GM21723 (cell line): ENCODE measurements at regions not wholly inside any gene's neighbourhood (a gene's known extent, or its start where the extent isn't known, plus 50 kb on each side); places are given as distances from the start of the nearest gene placed in this dataset.

Experiments
- ATAC-seq: cut with Tn5 transposase; IDR thresholded peaks from one replicate; pipeline ENCODE4 v1.9.1; 2021; ENCODE audit warnings: mild to moderate bottlenecking, moderate library complexity; ENCODE audit not compliant: unreplicated experiment

GRCh38 chr6:19637010-19637409 lies 200.2 kb upstream of the ID4 start:
- no peak for ATAC-seq

- ATAC-seq, result no peak
Measured at GRCh38 chr6:19638931-19639330, 198.2 kb upstream of the ID4 start.

DNA sequence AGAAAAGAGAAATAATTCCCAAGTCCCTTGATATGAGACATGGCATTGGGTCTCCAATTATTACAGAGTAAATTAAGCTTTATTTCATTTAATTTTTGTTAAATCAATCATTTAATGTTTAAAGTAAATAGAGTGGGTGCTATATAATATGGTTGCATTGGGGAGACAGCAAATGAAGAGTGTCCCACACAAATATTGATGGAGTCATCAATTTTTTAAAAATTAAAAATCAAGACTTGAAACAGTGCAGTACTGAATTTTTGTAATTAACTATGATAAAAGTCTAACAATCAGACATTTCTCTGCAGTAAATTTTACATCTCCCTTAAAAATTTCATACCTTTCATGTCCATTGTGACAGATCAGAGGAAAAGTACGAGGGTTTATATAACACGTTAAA lies 193.9 kb upstream of the ID4 start:
- no peak for ATAC-seq

DNA sequence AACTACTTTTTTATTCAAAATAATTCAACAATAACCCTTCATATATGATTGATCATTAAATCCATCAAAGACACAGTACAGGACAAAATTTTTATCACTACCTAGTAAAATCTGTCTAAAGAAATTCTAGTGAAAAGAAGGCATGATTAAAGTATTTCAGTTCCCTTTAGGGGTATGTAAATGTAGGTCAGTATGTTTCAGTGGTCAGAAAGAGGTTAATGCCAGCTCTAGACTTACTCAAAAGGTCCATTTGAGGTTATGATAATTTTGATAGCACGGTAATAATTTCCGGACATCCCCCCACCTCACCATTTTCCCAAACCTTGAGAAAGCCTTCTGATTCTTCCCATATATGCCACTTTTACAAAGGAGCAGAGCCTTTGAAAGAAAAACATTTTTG lies 193.5 kb upstream of the ID4 start:
- no peak for ATAC-seq

- no peak for ATAC-seq
Measured at GRCh38 chr6:19655744-19656143, 181.4 kb upstream of the ID4 start.

DNA sequence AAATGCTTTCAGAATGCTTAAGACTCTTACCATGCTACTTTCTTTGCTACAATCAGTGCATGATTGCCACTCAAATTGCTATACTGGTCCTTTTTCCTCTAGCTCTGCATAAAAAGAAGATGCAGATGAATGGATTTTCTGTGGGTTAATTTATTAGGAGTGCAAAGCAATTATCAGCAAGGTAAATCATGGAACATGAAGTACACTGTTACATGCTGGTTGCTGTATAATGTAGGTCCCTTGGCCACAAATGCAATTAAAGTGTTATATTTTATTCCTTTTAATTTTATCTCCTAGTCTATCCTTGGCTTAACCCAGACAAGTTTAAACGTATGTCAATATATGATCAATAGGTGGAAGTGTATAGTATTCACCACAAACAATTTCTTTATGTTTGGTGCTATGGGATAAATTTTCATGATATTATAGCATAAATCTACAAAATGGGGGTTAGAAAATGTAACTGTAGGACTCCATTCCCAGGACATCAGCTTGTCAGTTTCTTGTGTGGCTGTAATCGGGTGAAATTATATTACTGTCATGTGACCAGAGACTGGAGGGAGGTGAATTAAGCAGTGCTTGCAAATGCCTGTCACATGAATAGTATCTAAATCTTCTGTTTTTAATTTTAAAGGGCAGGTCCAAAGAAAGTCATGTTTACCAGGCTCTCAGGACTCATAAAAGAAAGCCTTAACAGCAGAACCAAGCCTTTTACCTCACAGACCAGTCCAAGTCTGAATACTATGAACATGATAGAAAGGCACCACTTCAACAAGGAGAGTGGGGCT lies 176.9 kb upstream of the ID4 start:
- no peak for ATAC-seq

DNA sequence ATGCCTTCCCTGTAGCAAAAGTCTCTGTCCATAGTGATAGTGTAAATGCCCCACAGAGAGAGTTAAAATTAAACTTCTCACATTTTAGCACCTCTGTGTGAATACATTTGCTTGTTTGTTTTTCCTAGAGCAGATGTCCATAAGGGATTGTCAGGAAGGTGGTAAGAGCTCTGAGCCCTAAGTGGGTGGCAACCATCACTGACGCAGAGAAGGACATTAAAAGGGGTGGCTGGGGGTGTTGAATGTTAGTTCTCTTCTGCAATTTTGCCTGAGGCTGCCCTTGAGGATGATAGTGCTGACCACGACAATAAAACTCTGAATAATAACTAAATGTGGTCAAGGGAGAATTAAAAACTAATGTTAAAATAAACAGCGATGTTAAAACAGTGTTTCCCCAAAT lies 174.3 kb upstream of the ID4 start:
- ATAC-seq, result no peak

GRCh38 chr6:19663479-19663878 lies 173.7 kb upstream of the ID4 start:
- no peak for ATAC-seq

DNA sequence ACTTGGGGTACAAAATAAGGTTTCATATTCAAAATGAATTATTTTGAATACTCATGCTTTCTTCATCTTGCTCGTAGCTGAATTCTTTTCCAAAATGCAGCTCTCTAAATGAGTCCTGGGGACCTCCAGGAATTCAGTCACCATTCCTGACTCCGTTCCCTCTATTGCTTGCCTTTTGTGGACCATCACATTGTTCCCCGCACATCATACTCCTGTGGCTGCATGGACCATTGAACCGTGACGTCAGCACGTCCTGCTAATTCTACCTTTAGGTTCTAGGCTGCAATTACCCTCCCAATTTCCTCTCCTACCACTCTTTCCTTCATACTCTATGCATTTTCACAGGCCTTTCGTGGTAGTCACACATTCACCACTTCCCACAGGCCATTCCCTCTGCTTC lies 173.1 kb upstream of the ID4 start:
- ATAC-seq, result no peak

DNA sequence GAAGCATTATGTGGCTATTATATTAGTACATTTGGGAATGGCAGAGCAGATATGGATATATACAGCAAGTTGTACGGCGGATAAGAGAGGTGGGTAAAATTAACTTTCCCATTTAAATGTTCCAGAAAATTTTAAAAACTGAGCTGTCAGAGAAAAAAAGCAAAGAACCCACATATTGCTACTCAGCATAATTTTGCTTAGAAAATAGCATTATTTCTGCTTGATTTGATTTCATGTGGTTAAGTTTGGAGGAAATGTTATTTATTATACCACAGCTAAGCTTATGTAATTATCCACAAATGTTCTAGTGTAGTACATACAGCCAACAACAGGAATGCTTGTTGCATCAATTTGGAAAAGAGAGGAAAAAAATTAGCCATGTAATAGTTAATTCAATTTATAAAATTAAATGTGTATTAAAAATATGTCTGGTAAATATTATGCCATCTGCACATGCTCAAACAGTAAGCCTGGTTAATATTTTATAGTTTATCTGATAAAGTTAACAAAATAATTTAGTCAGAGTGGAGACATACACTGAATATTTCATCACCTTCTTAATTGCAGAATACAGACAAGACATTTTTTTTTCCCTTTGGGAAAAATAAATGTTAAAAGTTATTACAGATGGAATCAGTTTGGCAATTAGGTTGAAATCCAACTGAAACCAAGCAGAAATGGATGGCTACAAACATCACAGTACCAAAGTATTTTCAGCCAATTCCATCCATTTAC lies 172.1 kb upstream of the ID4 start:
- ATAC-seq, result no peak

DNA sequence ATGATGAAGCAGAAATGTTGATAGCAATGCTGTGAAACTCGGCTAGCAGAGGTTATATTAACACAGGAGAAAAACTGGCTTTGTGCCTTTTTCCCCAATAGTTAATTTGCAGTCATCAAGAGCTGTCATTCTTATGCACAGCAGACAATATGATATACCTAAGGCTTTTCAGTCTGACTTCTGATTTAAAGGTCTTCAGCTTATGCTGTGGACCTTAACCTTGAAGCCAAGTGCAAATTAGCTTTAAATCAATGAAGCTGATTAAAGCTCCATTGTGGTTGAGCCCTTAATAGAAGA lies 171.6 kb upstream of the ID4 start:
- ATAC-seq, result no peak

DNA sequence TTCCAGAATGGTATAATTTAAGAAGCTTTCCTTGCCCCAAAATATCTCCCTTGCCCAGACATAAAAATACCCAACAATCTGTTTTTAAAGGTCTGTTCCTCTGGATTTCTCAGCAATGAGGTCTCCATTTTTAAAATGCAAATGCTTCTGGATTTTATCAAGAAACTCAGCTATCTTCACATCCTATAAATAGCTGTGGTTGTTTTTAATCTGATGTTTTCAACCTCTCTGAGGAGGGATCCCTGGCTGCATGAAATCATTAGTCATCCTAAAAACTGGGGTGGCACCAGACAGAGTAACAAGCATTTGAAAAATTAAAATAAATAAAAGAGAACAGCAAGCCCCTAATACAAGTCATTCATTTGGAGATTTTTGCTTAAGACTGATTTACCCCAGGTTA lies 168.5 kb upstream of the ID4 start:
- no peak for ATAC-seq

DNA sequence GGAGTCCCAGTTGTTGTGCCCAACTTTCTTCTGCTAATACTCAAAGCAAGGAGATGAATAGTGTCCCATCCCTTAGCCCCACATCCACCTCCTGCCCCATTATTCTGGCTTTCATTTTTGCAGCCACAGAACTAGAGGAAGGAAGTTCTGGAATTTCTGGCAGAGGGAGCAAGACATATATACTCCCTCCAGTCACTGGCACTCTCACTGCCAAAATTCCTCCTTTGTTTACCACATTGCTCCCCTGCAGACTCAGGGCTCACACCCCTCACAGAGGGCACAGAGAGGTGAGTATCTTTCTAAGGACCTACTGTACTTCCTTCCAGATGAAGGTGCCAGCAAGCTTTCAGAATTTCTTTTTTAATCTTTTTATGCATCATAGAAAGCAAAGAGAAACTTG lies 168.0 kb upstream of the ID4 start:
- no peak for ATAC-seq

GRCh38 chr6:19682859-19683258 lies 154.3 kb upstream of the ID4 start:
- ATAC-seq, result no peak

GRCh38 chr6:19690325-19691075 lies 146.7 kb upstream of the ID4 start:
- no peak for ATAC-seq

GRCh38 chr6:19691465-19692167 lies 145.6 kb upstream of the ID4 start:
- ATAC-seq, result no peak

DNA sequence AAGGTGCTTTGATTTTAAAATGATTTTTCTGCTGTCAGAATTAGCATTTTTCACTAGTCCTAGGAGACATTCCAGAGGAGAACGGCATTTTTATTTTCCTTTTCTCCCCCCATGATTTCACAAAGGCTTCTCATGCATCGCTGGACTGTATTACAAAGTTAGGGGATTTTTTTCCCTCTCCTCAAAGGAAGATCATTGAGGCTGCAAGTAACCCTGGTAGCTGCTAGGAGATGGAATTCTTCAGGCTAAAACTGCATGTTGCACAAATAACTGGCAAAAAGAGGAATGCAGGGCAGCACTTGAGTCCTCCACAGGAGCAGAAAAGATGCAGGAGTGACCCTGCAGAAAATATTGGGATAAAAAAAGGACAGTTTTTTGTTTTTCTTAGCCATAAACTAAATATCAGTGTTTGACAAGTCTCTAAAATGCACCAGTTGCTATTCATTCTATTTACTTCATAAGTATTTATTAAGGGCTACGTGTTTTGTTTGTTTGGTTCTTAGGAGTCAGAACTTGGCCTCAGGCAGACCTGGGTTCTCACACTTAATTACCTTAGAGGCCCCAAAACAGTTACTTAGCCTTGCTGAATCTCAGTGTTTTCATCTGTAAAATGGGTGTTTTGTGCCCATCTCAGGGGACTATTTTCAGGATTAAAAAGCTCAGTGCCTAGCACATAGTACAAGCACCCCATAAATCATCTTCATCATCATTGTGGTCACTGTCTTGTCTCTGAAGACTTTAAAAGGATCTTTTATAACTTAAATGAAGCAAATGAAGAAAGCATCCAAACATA lies 144.5 kb upstream of the ID4 start:
- no peak for ATAC-seq

DNA sequence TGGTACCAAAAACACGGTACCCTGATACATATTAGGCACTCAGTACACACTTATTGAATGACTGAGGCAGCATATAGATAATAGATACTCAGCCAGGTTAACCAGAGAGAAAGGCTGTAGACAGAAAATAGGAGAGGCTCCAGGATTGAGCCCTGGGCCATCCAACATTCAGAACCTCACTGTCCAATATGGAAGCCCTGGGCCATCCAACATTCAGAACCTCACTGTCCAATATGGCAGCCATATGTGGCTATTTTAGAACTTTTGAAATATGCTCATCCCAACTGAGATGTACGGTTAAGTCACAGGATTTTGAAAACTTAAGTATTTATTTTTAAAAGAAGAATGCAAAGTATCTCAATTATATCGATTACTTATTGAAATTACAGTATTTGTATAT lies 142.5 kb upstream of the ID4 start:
- no peak for ATAC-seq

- ATAC-seq, result no peak
Measured at GRCh38 chr6:19697744-19698290, 139.4 kb upstream of the ID4 start.

DNA sequence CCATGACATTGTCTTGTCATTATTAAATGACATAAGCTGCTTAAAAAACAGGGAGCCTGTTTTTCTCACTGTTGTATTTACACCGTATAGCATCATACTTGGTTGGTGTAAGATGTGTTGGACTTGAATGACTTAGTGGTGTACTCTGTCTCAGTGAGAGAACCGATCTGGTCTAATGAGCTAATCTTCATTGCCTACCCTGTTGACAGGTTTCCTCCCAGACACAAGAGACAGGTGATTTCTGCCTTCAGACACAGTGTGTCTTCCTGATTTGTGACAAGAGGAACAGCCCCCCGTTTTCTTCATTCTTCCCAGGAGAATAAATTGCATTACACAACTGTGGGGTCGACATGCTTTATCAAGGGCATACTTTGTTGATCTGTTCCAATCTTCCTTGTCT lies 137.2 kb upstream of the ID4 start:
- ATAC-seq, result no peak
